NCI-H128 (cell line): ENCODE measurements at regions not wholly inside any gene's neighbourhood (a gene's known extent, or its start where the extent isn't known, plus 50 kb on each side); places are given as distances from the start of the nearest gene placed in this dataset.
"Not testable (repeated sequence)": the region's sequence is repeated elsewhere in the genome, so short reads cannot be mapped to it uniquely, and the experiment has no call there.

Experiments
- DNase-seq: peaks from one replicate; lab custom pipeline; 2025; ENCODE audit not compliant: unreplicated experiment; lab: John Stamatoyannopoulos, UW

GRCh38 chr12:19972325-19973288 is 395.7 kb upstream of the PDE3A start:
- DNase-seq, result no peak

- no peak for DNase-seq
These were observed 390.1 kb upstream of the PDE3A start for GRCh38 chr12:19978193-19978592.

- no peak for DNase-seq
These were observed 388.8 kb upstream of the PDE3A start for GRCh38 chr12:19979584-19979983.

- no peak for DNase-seq
These were observed 386.4 kb upstream of the PDE3A start for GRCh38 chr12:19981944-19982343.

GRCh38 chr12:19988001-19988400 is 380.3 kb upstream of the PDE3A start:
- no peak for DNase-seq

- DNase-seq, result no peak
These were observed 379.9 kb upstream of the PDE3A start for GRCh38 chr12:19988459-19988873.

- DNase-seq, result no peak
These were observed 379.4 kb upstream of the PDE3A start for GRCh38 chr12:19988948-19989347.

GRCh38 chr12:19991146-19991545 is 377.2 kb upstream of the PDE3A start:
- DNase-seq, result no peak

GRCh38 chr12:19992311-19992710 is 376.0 kb upstream of the PDE3A start:
- no peak for DNase-seq

GRCh38 chr12:19994968-19995367 is 373.4 kb upstream of the PDE3A start:
- no peak for DNase-seq

- no peak for DNase-seq
These were observed 370.5 kb upstream of the PDE3A start for GRCh38 chr12:19997656-19998400.

- no peak for DNase-seq
These were observed 369.9 kb upstream of the PDE3A start for GRCh38 chr12:19998411-19998810.

GRCh38 chr12:19998961-19999804 is 369.2 kb upstream of the PDE3A start:
- DNase-seq, result no peak

- DNase-seq, result no peak
These were observed 368.6 kb upstream of the PDE3A start for GRCh38 chr12:19999805-20000138.

- DNase-seq, result peak; percentile 22
These were observed 368.0 kb upstream of the PDE3A start for GRCh38 chr12:20000229-20000849.

- DNase-seq, result no peak
These were observed 365.1 kb upstream of the PDE3A start for GRCh38 chr12:20003252-20003651.

- DNase-seq, result no peak
These were observed 363.4 kb upstream of the PDE3A start for GRCh38 chr12:20004952-20005351.

- DNase-seq, result no peak
These were observed 361.2 kb upstream of the PDE3A start for GRCh38 chr12:20006871-20007730.

- not testable (repeated sequence) for DNase-seq
These were observed 358.4 kb upstream of the PDE3A start for GRCh38 chr12:20009965-20010364.

- DNase-seq, result no peak
These were observed 357.1 kb upstream of the PDE3A start for GRCh38 chr12:20011200-20011599.
